ENCODE measurements at regions not wholly inside any gene's neighbourhood (a gene's known extent, or its start where the extent isn't known, plus 50 kb on each side); places are given as distances from the start of the nearest gene placed in this dataset.

GRCh38 chr3:31164381-31164780 is 269.9 kb upstream of the GADL1 start:
- no peak for TF ChIP-seq CTCF (conservative IDR thresholded peaks at IDR 0.05)
- no peak for TF ChIP-seq EZH2 (IDR thresholded peaks at IDR 0.05; ENCODE audit: low read depth)
